ENCODE measurements at regions not wholly inside any gene's neighbourhood (a gene's known extent, or its start where the extent isn't known, plus 50 kb on each side); places are given as distances from the start of the nearest gene placed in this dataset.

DNA sequence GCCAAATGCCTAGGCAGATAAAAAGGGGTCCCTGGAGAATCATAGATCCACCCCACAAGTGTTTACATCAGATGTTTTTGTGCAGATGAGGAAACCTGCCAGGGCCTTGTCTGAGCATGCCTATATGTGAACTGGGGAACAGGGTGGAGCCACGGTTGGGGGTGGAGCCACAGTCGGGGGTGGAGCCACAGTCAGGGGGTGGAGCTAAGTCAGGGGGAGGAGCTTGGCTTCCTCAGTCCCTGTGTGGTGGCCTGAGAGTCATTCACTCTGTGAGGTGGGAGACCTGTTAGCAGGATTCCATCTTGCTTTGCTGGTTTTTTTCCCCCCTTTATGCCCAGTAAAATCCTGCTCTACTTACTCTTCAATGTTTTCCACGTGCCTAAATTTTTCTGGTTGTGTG lies 57.8 kb upstream of the TGFBR2 start:
- TF ChIP-seq, protein P1, sequence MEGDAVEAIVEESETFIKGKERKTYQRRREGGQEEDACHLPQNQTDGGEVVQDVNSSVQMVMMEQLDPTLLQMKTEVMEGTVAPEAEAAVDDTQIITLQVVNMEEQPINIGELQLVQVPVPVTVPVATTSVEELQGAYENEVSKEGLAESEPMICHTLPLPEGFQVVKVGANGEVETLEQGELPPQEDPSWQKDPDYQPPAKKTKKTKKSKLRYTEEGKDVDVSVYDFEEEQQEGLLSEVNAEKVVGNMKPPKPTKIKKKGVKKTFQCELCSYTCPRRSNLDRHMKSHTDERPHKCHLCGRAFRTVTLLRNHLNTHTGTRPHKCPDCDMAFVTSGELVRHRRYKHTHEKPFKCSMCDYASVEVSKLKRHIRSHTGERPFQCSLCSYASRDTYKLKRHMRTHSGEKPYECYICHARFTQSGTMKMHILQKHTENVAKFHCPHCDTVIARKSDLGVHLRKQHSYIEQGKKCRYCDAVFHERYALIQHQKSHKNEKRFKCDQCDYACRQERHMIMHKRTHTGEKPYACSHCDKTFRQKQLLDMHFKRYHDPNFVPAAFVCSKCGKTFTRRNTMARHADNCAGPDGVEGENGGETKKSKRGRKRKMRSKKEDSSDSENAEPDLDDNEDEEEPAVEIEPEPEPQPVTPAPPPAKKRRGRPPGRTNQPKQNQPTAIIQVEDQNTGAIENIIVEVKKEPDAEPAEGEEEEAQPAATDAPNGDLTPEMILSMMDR (IDR thresholded peaks at IDR 0.05): no peak
- TF ChIP-seq ZFX (IDR thresholded peaks at IDR 0.05; ENCODE audit: borderline replicate concordance): no peak

Measured in 22Rv1 (cell line).